H1 (cell line): ENCODE measurements at regions not wholly inside any gene's neighbourhood (a gene's known extent, or its start where the extent isn't known, plus 50 kb on each side); places are given as distances from the start of the nearest gene placed in this dataset.

Source experiments
- CBX5 ChIP-seq: fragments of 300-800, 300-1000 bp; sonication (generic); IDR thresholded peaks from 2 replicates; pipeline ENCODE4 v1.7.1; 2016; ENCODE audit warnings: antibody characterized with exemption, low read length, low read depth
- CBX8 ChIP-seq: fragments of 300-800, 300-1000 bp; sonication (generic); IDR thresholded peaks from 2 replicates; pipeline ENCODE4 v1.7.1; 2016; ENCODE audit warnings: low read depth, low read length, borderline replicate concordance
- CHD2 ChIP-seq: IDR thresholded peaks from 2 replicates; pipeline ENCODE4 v1.6.1; 2012; ENCODE audit warnings: low read length, improper control_type of control experiment
- GABPA ChIP-seq: IDR thresholded peaks from 2 replicates; pipeline ENCODE4 v1.6.1; 2011; ENCODE audit warnings: mild to moderate bottlenecking, low read length, moderate library complexity, borderline replicate concordance; ENCODE audit not compliant: insufficient read depth
- KDM5A ChIP-seq: fragments of 200-600 bp; IDR thresholded peaks from 2 replicates; pipeline ENCODE4 v1.7.1; 2012; ENCODE audit warnings: mild to moderate bottlenecking, low read length, inconsistent platforms, mixed read lengths
- MAFK ChIP-seq: IDR thresholded peaks from 2 replicates; pipeline ENCODE4 v1.6.1; 2012; ENCODE audit warnings: low read depth, mild to moderate bottlenecking, improper control_type of control experiment, low read length
- PHF8 ChIP-seq: fragments of 200-600 bp; sonication (generic); conservative IDR thresholded peaks from 2 replicates; pipeline ENCODE4 v1.7.1; 2012; ENCODE audit warnings: low read depth, mild to moderate bottlenecking, inconsistent platforms, low read length, moderate library complexity
- SAP30 ChIP-seq: fragments of 300-600 bp; sonication (generic); IDR thresholded peaks from 2 replicates; pipeline ENCODE4 v1.7.1; 2012; ENCODE audit warnings: low read length, moderate library complexity, mild to moderate bottlenecking, inconsistent platforms; ENCODE audit not compliant: insufficient read depth, insufficient replicate concordance
- TEAD4 ChIP-seq: IDR thresholded peaks from 2 replicates; pipeline ENCODE4 v1.6.1; 2012; ENCODE audit warnings: low read depth, low read length, inconsistent platforms, mixed read lengths
- TF ChIP-seq, protein P1 (sequence below): fragments of 300-600 bp; sonication (generic); IDR thresholded peaks from 2 replicates; pipeline ENCODE4 v1.7.1; 2012; ENCODE audit warnings: low read length, moderate library complexity, mild to moderate bottlenecking, inconsistent platforms; ENCODE audit not compliant: insufficient replicate concordance
- TF ChIP-seq, protein P2 (sequence below): IDR thresholded peaks from 2 replicates; pipeline ENCODE4 v1.6.1; 2011; ENCODE audit warnings: low read depth, mild to moderate bottlenecking, low read length; ENCODE audit not compliant: insufficient read depth

- TF ChIP-seq, protein P1, sequence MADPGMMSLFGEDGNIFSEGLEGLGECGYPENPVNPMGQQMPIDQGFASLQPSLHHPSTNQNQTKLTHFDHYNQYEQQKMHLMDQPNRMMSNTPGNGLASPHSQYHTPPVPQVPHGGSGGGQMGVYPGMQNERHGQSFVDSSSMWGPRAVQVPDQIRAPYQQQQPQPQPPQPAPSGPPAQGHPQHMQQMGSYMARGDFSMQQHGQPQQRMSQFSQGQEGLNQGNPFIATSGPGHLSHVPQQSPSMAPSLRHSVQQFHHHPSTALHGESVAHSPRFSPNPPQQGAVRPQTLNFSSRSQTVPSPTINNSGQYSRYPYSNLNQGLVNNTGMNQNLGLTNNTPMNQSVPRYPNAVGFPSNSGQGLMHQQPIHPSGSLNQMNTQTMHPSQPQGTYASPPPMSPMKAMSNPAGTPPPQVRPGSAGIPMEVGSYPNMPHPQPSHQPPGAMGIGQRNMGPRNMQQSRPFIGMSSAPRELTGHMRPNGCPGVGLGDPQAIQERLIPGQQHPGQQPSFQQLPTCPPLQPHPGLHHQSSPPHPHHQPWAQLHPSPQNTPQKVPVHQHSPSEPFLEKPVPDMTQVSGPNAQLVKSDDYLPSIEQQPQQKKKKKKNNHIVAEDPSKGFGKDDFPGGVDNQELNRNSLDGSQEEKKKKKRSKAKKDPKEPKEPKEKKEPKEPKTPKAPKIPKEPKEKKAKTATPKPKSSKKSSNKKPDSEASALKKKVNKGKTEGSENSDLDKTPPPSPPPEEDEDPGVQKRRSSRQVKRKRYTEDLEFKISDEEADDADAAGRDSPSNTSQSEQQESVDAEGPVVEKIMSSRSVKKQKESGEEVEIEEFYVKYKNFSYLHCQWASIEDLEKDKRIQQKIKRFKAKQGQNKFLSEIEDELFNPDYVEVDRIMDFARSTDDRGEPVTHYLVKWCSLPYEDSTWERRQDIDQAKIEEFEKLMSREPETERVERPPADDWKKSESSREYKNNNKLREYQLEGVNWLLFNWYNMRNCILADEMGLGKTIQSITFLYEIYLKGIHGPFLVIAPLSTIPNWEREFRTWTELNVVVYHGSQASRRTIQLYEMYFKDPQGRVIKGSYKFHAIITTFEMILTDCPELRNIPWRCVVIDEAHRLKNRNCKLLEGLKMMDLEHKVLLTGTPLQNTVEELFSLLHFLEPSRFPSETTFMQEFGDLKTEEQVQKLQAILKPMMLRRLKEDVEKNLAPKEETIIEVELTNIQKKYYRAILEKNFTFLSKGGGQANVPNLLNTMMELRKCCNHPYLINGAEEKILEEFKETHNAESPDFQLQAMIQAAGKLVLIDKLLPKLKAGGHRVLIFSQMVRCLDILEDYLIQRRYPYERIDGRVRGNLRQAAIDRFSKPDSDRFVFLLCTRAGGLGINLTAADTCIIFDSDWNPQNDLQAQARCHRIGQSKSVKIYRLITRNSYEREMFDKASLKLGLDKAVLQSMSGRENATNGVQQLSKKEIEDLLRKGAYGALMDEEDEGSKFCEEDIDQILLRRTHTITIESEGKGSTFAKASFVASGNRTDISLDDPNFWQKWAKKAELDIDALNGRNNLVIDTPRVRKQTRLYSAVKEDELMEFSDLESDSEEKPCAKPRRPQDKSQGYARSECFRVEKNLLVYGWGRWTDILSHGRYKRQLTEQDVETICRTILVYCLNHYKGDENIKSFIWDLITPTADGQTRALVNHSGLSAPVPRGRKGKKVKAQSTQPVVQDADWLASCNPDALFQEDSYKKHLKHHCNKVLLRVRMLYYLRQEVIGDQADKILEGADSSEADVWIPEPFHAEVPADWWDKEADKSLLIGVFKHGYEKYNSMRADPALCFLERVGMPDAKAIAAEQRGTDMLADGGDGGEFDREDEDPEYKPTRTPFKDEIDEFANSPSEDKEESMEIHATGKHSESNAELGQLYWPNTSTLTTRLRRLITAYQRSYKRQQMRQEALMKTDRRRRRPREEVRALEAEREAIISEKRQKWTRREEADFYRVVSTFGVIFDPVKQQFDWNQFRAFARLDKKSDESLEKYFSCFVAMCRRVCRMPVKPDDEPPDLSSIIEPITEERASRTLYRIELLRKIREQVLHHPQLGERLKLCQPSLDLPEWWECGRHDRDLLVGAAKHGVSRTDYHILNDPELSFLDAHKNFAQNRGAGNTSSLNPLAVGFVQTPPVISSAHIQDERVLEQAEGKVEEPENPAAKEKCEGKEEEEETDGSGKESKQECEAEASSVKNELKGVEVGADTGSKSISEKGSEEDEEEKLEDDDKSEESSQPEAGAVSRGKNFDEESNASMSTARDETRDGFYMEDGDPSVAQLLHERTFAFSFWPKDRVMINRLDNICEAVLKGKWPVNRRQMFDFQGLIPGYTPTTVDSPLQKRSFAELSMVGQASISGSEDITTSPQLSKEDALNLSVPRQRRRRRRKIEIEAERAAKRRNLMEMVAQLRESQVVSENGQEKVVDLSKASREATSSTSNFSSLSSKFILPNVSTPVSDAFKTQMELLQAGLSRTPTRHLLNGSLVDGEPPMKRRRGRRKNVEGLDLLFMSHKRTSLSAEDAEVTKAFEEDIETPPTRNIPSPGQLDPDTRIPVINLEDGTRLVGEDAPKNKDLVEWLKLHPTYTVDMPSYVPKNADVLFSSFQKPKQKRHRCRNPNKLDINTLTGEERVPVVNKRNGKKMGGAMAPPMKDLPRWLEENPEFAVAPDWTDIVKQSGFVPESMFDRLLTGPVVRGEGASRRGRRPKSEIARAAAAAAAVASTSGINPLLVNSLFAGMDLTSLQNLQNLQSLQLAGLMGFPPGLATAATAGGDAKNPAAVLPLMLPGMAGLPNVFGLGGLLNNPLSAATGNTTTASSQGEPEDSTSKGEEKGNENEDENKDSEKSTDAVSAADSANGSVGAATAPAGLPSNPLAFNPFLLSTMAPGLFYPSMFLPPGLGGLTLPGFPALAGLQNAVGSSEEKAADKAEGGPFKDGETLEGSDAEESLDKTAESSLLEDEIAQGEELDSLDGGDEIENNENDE: no peak
- no peak for TF ChIP-seq SAP30
- no peak for TF ChIP-seq MAFK
- TF ChIP-seq KDM5A: no peak
- no peak for TF ChIP-seq GABPA
- no peak for TF ChIP-seq CHD2
- no peak for TF ChIP-seq CBX8
- no peak for TF ChIP-seq PHF8
- TF ChIP-seq, protein P2, sequence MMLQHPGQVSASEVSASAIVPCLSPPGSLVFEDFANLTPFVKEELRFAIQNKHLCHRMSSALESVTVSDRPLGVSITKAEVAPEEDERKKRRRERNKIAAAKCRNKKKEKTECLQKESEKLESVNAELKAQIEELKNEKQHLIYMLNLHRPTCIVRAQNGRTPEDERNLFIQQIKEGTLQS: no peak
- no peak for TF ChIP-seq CBX5
- no peak for TF ChIP-seq TEAD4
Measured at GRCh38 chr9:85401998-85402397, 339.8 kb downstream of the AGTPBP1 start (continued).
